NB4 (cell line): ENCODE measurements at regions not wholly inside any gene's neighbourhood (a gene's known extent, or its start where the extent isn't known, plus 50 kb on each side); places are given as distances from the start of the nearest gene placed in this dataset.

Source experiments
- DNase-seq: peaks from one replicate; pipeline ENCODE4 v3.0.0; 2010; ENCODE audit warnings: low read depth
- H3K4me3 ChIP-seq: one replicate; pipeline ENCODE4 v1.5.1; 2011; ENCODE audit warnings: mild to moderate bottlenecking, low read depth, low read length, moderate library complexity
- CTCF ChIP-seq: IDR thresholded peaks from one replicate; pipeline ENCODE4 v1.5.1; 2012; ENCODE audit warnings: low read depth, low read length
- MAX ChIP-seq: IDR thresholded peaks from 2 replicates; pipeline ENCODE4 v1.6.1; 2011; ENCODE audit warnings: low read depth, low read length
- MYC ChIP-seq: IDR thresholded peaks from 2 replicates; pipeline ENCODE4 v1.6.1; 2011; ENCODE audit warnings: low read depth, low read length
- POLR2A ChIP-seq: IDR thresholded peaks from 2 replicates; pipeline ENCODE4 v1.6.1; 2011; ENCODE audit warnings: mild to moderate bottlenecking; ENCODE audit not compliant: insufficient read length; ENCODE audit errors: extremely low read depth

GRCh38 chr7:68313806-68314205 lies 1284.5 kb upstream of the AUTS2 start:
- H3K4me3 ChIP-seq = no peak overlapping the region
- DNase-seq = no peak
- TF ChIP-seq POLR2A = no peak
- no peak for TF ChIP-seq MYC
- TF ChIP-seq MAX = no peak
- no peak for TF ChIP-seq CTCF

- TF ChIP-seq MAX (no peak), MYC (no peak), CTCF (no peak), POLR2A (no peak)
- DNase-seq = no peak
Measured at GRCh38 chr7:68314208-68314607, 1284.1 kb upstream of the AUTS2 start.

GRCh38 chr7:68317476-68317875 lies 1280.8 kb upstream of the AUTS2 start:
- no peak for DNase-seq
- no peak overlapping the region for H3K4me3 ChIP-seq

More at GRCh38 chr7:68314208-68314607, 1284.1 kb upstream of the AUTS2 start:
- no peak overlapping the region for H3K4me3 ChIP-seq

GRCh38 chr7:68319061-68319460 lies 1279.2 kb upstream of the AUTS2 start:
- TF ChIP-seq POLR2A (no peak), MYC (no peak), MAX (no peak), CTCF (no peak)
- DNase-seq = no peak
- no peak overlapping the region for H3K4me3 ChIP-seq

More at GRCh38 chr7:68317476-68317875, 1280.8 kb upstream of the AUTS2 start:
- TF ChIP-seq POLR2A = no peak
- TF ChIP-seq MAX = no peak
- TF ChIP-seq CTCF = no peak
- no peak for TF ChIP-seq MYC

- no peak for DNase-seq
- TF ChIP-seq MAX = no peak
- TF ChIP-seq MYC = no peak
- TF ChIP-seq POLR2A = no peak
- TF ChIP-seq CTCF = no peak
- no peak overlapping the region for H3K4me3 ChIP-seq
Measured at GRCh38 chr7:68321076-68321639, 1277.1 kb upstream of the AUTS2 start.
